K562 (cell line): ENCODE measurements at regions not wholly inside any gene's neighbourhood (a gene's known extent, or its start where the extent isn't known, plus 50 kb on each side); places are given as distances from the start of the nearest gene placed in this dataset.

Experiments
- ATAC-seq: fragments of 200-7000 bp; cut with Tn5 transposase; 3 replicates; pipeline ENCODE4 v1.9.1; 2020; ENCODE audit warnings: moderate library complexity
- BruUV-seq: library from RNA; stranded (reverse); fragments of 400-500 nt; replicated peaks from 2 replicates; lab custom pipeline; 2021; lab: Mats Ljungman, UMichigan
- CTCF ChIA-PET: fragments of 300-600 bp; formaldehyde crosslinking; extraction: SDS; loops from one replicate; lab custom pipeline; 2021; ENCODE audit warnings: low intra/inter-chr PET ratio; lab: Yijun Ruan, JAX
- POLR2A ChIA-PET: fragments of 300-600, 350-650 bp; sonication (Branson Sonifier 250); formaldehyde crosslinking; extraction: SDS; loops from one replicate; lab custom pipeline; 2021; ENCODE audit warnings: antibody characterized with exemption, inconsistent platforms; lab: Yijun Ruan, JAX
- DNase-seq, 4 experiments: peaks; one replicate each; pipeline versions ENCODE4 v3.0.0 to v3.0.0-alpha.2; 2011 to 2018; ENCODE audit warnings: low spot score in 3 of 4, mixed read lengths in 3 of 4; ENCODE audit errors: extremely low read depth in 1 of 4
- FAIRE-seq: peaks from 2 replicates; lab custom pipeline; 2011; peaks lifted over from hg19 to GRCh38; lab: Jason Lieb, UNC
- H2AFZ ChIP-seq: 2 replicates; pipeline ENCODE4 v1.6.0; 2011; ENCODE audit warnings: low read depth, low read length, control low read depth, inconsistent platforms
- H3K27ac ChIP-seq: fragments of 200-600 bp; 3 replicates; pipeline ENCODE4 v1.8.0; 2011; ENCODE audit warnings: low read depth, mild to moderate bottlenecking, control low read depth, inconsistent platforms, low read length, moderate library complexity, mixed read lengths; ENCODE audit errors: extremely low read depth
- H3K27me3 ChIP-seq, 2 experiments: fragments of 300-600 bp in 1 of 2; 2 replicates in 1 of 2; 3 replicates in 1 of 2; pipeline versions ENCODE4 v1.6.0 to v1.8.0; 2011; ENCODE audit warnings: inconsistent platforms in 2 of 2, low read length in 2 of 2, mild to moderate bottlenecking in 1 of 2, mixed read lengths in 1 of 2, moderate library complexity in 1 of 2; ENCODE audit not compliant: control insufficient read depth in 2 of 2, insufficient read depth in 2 of 2
- H3K36me3 ChIP-seq: fragments of 300-600 bp; 3 replicates; pipeline ENCODE4 v1.8.0; 2011; ENCODE audit warnings: mild to moderate bottlenecking, low read length, inconsistent platforms; ENCODE audit not compliant: control insufficient read depth, insufficient read depth
- H3K4me1 ChIP-seq, 2 experiments: fragments of 200-600 bp in 1 of 2; replicated peaks in 1 of 2; 2 replicates in 1 of 2; 3 replicates in 1 of 2; pipeline versions ENCODE4 v1.5.1 to v1.8.0; 2011; ENCODE audit warnings: inconsistent platforms in 2 of 2, low read length in 2 of 2, mild to moderate bottlenecking in 1 of 2, mixed read lengths in 1 of 2, moderate library complexity in 1 of 2; ENCODE audit not compliant: control insufficient read depth in 2 of 2, insufficient read depth in 2 of 2
- H3K4me2 ChIP-seq: 2 replicates; pipeline ENCODE4 v1.6.1; 2011; ENCODE audit warnings: low read length, control low read depth, inconsistent platforms, mixed read lengths; ENCODE audit not compliant: insufficient read depth
- H3K4me3 ChIP-seq: fragments of 200-600 bp; sonication (generic), shearing (Covaris generic); 2 replicates; pipeline ENCODE4 v1.5.1; 2016; ENCODE audit warnings: control low read depth, inconsistent platforms
- H3K79me2 ChIP-seq: fragments of 200-600 bp; 3 replicates; pipeline ENCODE4 v1.8.0; 2011; ENCODE audit warnings: low read length, inconsistent platforms; ENCODE audit not compliant: control insufficient read depth, insufficient read depth
- H3K9ac ChIP-seq, 2 experiments: 2 replicates each; pipeline versions ENCODE4 v1.6.0 to v1.6.1; 2011; ENCODE audit warnings: low read depth in 2 of 2, low read length in 2 of 2, control low read depth in 1 of 2, inconsistent platforms in 1 of 2, mild to moderate bottlenecking in 1 of 2, mixed read lengths in 1 of 2; ENCODE audit not compliant: insufficient read depth in 1 of 2
- H3K9me1 ChIP-seq: one replicate; pipeline ENCODE4 v1.6.0; 2011; ENCODE audit warnings: inconsistent platforms, mild to moderate bottlenecking, low read length, moderate library complexity; ENCODE audit not compliant: control insufficient read depth, insufficient read depth
- H3K9me3 ChIP-seq: replicated peaks from 2 replicates; pipeline ENCODE4 v1.5.1; 2011; ENCODE audit warnings: low read depth, low read length, inconsistent platforms; ENCODE audit not compliant: control insufficient read depth, insufficient read depth
- H4K20me1 ChIP-seq: replicated peaks from 2 replicates; pipeline ENCODE4 v1.6.1; 2011; ENCODE audit warnings: low read length, inconsistent platforms, mixed read lengths; ENCODE audit not compliant: control insufficient read depth, insufficient read depth
- BMI1 ChIP-seq: fragments of 150-350 bp; IDR thresholded peaks from 2 replicates; pipeline ENCODE4 v1.6.1; 2014; ENCODE audit warnings: low read length
- EP300 ChIP-seq: IDR thresholded peaks from 2 replicates; pipeline ENCODE4 v1.6.1; 2012; ENCODE audit warnings: low read length, improper control_type of control experiment
- HOXB6 ChIP-seq: fragments of 250-450 bp; sonication (Bioruptor Pico); IDR thresholded peaks from 2 replicates; pipeline ENCODE4 v1.5.1; 2022; ENCODE audit warnings: mild to moderate bottlenecking, borderline replicate concordance
- KDM2B ChIP-seq: fragments of 250-450 bp; sonication (Bioruptor Pico); IDR thresholded peaks from 2 replicates; pipeline ENCODE4 v1.8.0; 2021; ENCODE audit warnings: mild to moderate bottlenecking, moderate library complexity
- MAFF ChIP-seq: IDR thresholded peaks from 2 replicates; pipeline ENCODE4 v1.6.1; 2012; ENCODE audit warnings: low read length, improper control_type of control experiment
- MAFG ChIP-seq: fragments of 450-650 bp; conservative IDR thresholded peaks from 2 replicates; pipeline ENCODE4 v1.6.1; 2016; ENCODE audit warnings: missing genetic modification characterization, missing compliant biosample characterization
- MAFK ChIP-seq: IDR thresholded peaks from 2 replicates; pipeline ENCODE4 v1.6.1; 2011; ENCODE audit warnings: low read length, improper control_type of control experiment
- MCM5 ChIP-seq: fragments of 450-650 bp; IDR thresholded peaks from 2 replicates; pipeline ENCODE4 v1.6.1; 2016; ENCODE audit warnings: low read depth
- NFIX ChIP-seq: fragments of 250-450 bp; sonication (Bioruptor Pico); IDR thresholded peaks from 2 replicates; pipeline ENCODE4 v1.4.0; 2020; ENCODE audit warnings: low read depth, mild to moderate bottlenecking, moderate library complexity
- SIX5 ChIP-seq, 2 experiments: IDR thresholded peaks; 2 replicates each; pipeline ENCODE4 v1.6.1; 2011; ENCODE audit warnings: low read length in 2 of 2, borderline replicate concordance in 1 of 2, low read depth in 1 of 2, mild to moderate bottlenecking in 1 of 2, moderate library complexity in 1 of 2; ENCODE audit not compliant: insufficient read depth in 1 of 2
- ZEB2 ChIP-seq: fragments of 450-650 bp; IDR thresholded peaks from 2 replicates; pipeline ENCODE4 v1.6.1; 2016
- ZNF316 ChIP-seq: fragments of 450-650 bp; IDR thresholded peaks from 2 replicates; pipeline ENCODE4 v1.6.1; 2016
- WGBS: fragments of 100-300 bp; shearing (Covaris generic); methylation state at CpG from one replicate; pipeline ENCODE4 v1.1.6; 2016; ENCODE audit warnings: low coverage, mixed read lengths; ENCODE audit not compliant: insufficient coverage; ENCODE audit errors: missing lambda C conversion rate; 5-methylcytosine and 5-hydroxymethylcytosine counted together
- in situ Hi-C: fragments of 300-500 bp; cut with MboI; formaldehyde crosslinking; loops from 4 replicates; pipeline ENCODE4 v1.15.0; 2018; ENCODE audit warnings: inconsistent platforms, mixed read lengths
- intact Hi-C: fragments of 100-400 bp; cut with micrococcal nuclease; formaldehyde crosslinking; loops from 2 replicates; pipeline ENCODE4 v1.14.2; 2022
- TF ChIP-seq, protein P1 (sequence below): fragments of 450-650 bp; IDR thresholded peaks from 2 replicates; pipeline ENCODE4 v1.6.1; 2016; ENCODE audit warnings: antibody characterized with exemption
- TF ChIP-seq, protein P2 (sequence below): sonication (generic); formaldehyde crosslinking; IDR thresholded peaks from 2 replicates; pipeline ENCODE4 v1.8.1; 2023; ENCODE audit warnings: mild to moderate bottlenecking, missing genetic modification reagents

DNA sequence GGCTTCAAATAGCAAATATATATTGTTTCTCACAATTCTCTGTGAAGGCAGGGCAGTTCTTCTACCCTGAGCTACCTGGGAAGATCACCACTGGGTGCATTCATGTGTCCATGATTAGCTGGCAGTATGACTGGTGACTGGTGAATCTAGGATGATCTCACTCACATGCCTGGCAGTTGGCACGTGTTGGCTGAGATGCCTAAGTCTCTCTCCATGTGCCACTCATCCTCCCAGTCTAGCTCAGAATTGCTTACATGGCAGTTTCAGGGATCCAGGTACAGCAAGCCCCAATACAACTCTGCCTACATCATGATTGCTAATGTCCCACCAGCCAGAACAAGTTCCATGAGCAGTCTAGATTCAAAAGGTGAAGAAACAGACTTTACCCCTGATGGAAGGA lies 346.8 kb upstream of the CNR1 start:
- Histone ChIP-seq H3K36me3 (no peaks in the 10 kb centered on the region), H3K9me3 (no peaks in the 10 kb centered on the region), H4K20me1 (no peaks in the 10 kb centered on the region), H2AFZ (no peak overlapping the region), H3K9me1 (no peaks in the 10 kb centered on the region)
- no peak for DNase-seq
- no TSS peak for BruUV-seq
- in situ Hi-C loops, result no loop called here
- TF ChIP-seq ZNF316 (peak; percentile 70), MAFK (peak; percentile 44; the same call in 1 of the 2 replicates), MAFG (tag) (peak; percentile 43), MAFF (peak; percentile 56)
- TF ChIP-seq, protein P1, sequence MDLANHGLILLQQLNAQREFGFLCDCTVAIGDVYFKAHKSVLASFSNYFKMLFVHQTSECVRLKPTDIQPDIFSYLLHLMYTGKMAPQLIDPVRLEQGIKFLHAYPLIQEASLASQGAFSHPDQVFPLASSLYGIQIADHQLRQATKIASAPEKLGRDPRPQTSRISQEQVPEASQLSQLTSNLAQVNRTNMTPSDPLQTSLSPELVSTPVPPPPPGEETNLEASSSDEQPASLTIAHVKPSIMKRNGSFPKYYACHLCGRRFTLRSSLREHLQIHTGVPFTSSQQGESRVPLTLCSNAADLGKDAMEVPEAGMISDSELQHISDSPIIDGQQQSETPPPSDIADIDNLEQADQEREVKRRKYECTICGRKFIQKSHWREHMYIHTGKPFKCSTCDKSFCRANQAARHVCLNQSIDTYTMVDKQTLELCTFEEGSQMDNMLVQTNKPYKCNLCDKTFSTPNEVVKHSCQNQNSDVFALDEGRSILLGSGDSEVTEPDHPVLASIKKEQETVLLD, result no peak
- TF ChIP-seq, all 486 proteins: peak for 4
- Histone ChIP-seq H3K4me1 (no peaks in the 10 kb centered on the region), H3K4me3 (no peak overlapping the region), H3K4me2 (no peak overlapping the region), H3K79me2 (no peaks in the 10 kb centered on the region), H3K9ac (no peak overlapping the region), H3K27ac (no peak overlapping the region), H3K27me3 (no peaks in the 10 kb centered on the region)
- intact Hi-C loops, result no loop called here
- WGBS, result 0% methylated on average over 1 of the region's 1 CpG
- POLR2A ChIA-PET, result interaction anchor here (0.8 kb wide), 1 partner anchor 22 kb away, joined by 3 read pairs; no protein-coding TSS in a partner anchor
- ATAC-seq, result no peak
- no peak for FAIRE-seq
- CTCF ChIA-PET, result no interaction called here

- no peak for FAIRE-seq
These were observed 336.2 kb upstream of the CNR1 start for GRCh38 chr6:88502391-88502790.

More at GRCh38 chr6:88502391-88502790, 336.2 kb upstream of the CNR1 start:
- H3K36me3 ChIP-seq, result no peaks in the 10 kb centered on the region
- no peak overlapping the region for H3K4me2 ChIP-seq
- 2% methylated on average over 3 of the region's 3 CpGs for WGBS
- no peaks in the 10 kb centered on the region for H3K4me1 ChIP-seq
- H3K4me3 ChIP-seq, result no peak overlapping the region
- H3K9me1 ChIP-seq, result no peaks in the 10 kb centered on the region
- ChIA-PET CTCF (no interaction called here), POLR2A (no interaction called here)
- no peak overlapping the region for H3K9ac ChIP-seq
- H3K9me3 ChIP-seq, result no peaks in the 10 kb centered on the region
- H3K27ac ChIP-seq, result no peak overlapping the region
- ATAC-seq (no peak), DNase-seq (no peak)
- no peaks in the 10 kb centered on the region for H3K79me2 ChIP-seq
- no TSS peak for BruUV-seq
- no peaks in the 10 kb centered on the region for H4K20me1 ChIP-seq
- H2AFZ ChIP-seq, result no peak overlapping the region
- TF ChIP-seq MCM5 (no peak), EP300 (no peak), HOXB6 (no peak), NFIX (CRISPR knock-in tag) (no peak), SIX5 (IDR thresholded peaks at IDR 0.05; ENCODE audit: borderline replicate concordance in 1 of 2, insufficient read depth in 1 of 2, low read depth in 1 of 2, low read length in 2 of 2) (no peak), KDM2B (CRISPR knock-in tag) (no peak), ZEB2 (no peak), BMI1 (no peak)
- TF ChIP-seq, protein P2, sequence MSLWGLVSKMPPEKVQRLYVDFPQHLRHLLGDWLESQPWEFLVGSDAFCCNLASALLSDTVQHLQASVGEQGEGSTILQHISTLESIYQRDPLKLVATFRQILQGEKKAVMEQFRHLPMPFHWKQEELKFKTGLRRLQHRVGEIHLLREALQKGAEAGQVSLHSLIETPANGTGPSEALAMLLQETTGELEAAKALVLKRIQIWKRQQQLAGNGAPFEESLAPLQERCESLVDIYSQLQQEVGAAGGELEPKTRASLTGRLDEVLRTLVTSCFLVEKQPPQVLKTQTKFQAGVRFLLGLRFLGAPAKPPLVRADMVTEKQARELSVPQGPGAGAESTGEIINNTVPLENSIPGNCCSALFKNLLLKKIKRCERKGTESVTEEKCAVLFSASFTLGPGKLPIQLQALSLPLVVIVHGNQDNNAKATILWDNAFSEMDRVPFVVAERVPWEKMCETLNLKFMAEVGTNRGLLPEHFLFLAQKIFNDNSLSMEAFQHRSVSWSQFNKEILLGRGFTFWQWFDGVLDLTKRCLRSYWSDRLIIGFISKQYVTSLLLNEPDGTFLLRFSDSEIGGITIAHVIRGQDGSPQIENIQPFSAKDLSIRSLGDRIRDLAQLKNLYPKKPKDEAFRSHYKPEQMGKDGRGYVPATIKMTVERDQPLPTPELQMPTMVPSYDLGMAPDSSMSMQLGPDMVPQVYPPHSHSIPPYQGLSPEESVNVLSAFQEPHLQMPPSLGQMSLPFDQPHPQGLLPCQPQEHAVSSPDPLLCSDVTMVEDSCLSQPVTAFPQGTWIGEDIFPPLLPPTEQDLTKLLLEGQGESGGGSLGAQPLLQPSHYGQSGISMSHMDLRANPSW (CRISPR knock-in tag), result no peak
- peaks cover 0 to 5% of the 10 kb centered on the region in 2 experiments; a peak in 1 of 5 replicates for H3K27me3 ChIP-seq
- intact Hi-C loops, result no loop called here
- in situ Hi-C loops, result no loop called here
